SIG-M5 treated with dmso at 0.1 percent for 504 hours (cell line): ENCODE measurements at regions not wholly inside any gene's neighbourhood (a gene's known extent, or its start where the extent isn't known, plus 50 kb on each side); places are given as distances from the start of the nearest gene placed in this dataset.
"Not testable (repeated sequence)": the region's sequence is repeated elsewhere in the genome, so short reads cannot be mapped to it uniquely, and the experiment has no call there.

ENCODE experiments used
- DNase-seq: peaks from one replicate; lab custom pipeline; 2025; ENCODE audit not compliant: unreplicated experiment; lab: John Stamatoyannopoulos, UW

- DNase-seq, result no peak
Observed at GRCh38 chr2:40043641-40044040, 264.6 kb upstream of the THUMPD2 start.

GRCh38 chr2:40043191-40043590, 264.1 kb upstream of the THUMPD2 start:
- no peak for DNase-seq

- DNase-seq, result peak; percentile 90
Observed at GRCh38 chr2:40041422-40042382, 262.6 kb upstream of the THUMPD2 start.

GRCh38 chr2:40039549-40039948, 260.5 kb upstream of the THUMPD2 start:
- peak; percentile 76 for DNase-seq

GRCh38 chr2:40038646-40039045, 259.6 kb upstream of the THUMPD2 start:
- DNase-seq, result no peak

- peak; percentile 94 for DNase-seq
Observed at GRCh38 chr2:40037303-40037702, 258.2 kb upstream of the THUMPD2 start.

GRCh38 chr2:40036241-40036640, 257.2 kb upstream of the THUMPD2 start:
- no peak for DNase-seq

- DNase-seq, result no peak
Observed at GRCh38 chr2:40034801-40035200, 255.7 kb upstream of the THUMPD2 start.

- no peak for DNase-seq
Observed at GRCh38 chr2:40034198-40034597, 255.1 kb upstream of the THUMPD2 start.

- no peak for DNase-seq
Observed at GRCh38 chr2:40033781-40034180, 254.7 kb upstream of the THUMPD2 start.

- DNase-seq, result no peak
Observed at GRCh38 chr2:40032650-40033319, 253.7 kb upstream of the THUMPD2 start.

- DNase-seq, result no peak
Observed at GRCh38 chr2:40030456-40030975, 251.5 kb upstream of the THUMPD2 start.

- peak; percentile 86 for DNase-seq
Observed at GRCh38 chr2:40028792-40029488, 249.9 kb upstream of the THUMPD2 start.

GRCh38 chr2:40027968-40028367, 248.9 kb upstream of the THUMPD2 start:
- DNase-seq, result no peak

- DNase-seq, result not testable (repeated sequence)
Observed at GRCh38 chr2:40025276-40025675, 246.2 kb upstream of the THUMPD2 start.

GRCh38 chr2:40020997-40021396, 241.9 kb upstream of the THUMPD2 start:
- no peak for DNase-seq

GRCh38 chr2:40016151-40016885, 237.3 kb upstream of the THUMPD2 start:
- no peak for DNase-seq

GRCh38 chr2:40013962-40014361, 234.9 kb upstream of the THUMPD2 start:
- DNase-seq, result not testable (repeated sequence)

- DNase-seq, result no peak
Observed at GRCh38 chr2:40004336-40004735, 225.3 kb upstream of the THUMPD2 start.

- DNase-seq, result no peak
Observed at GRCh38 chr2:40002339-40002738, 223.3 kb upstream of the THUMPD2 start.

GRCh38 chr2:39999864-40000263, 220.8 kb upstream of the THUMPD2 start:
- no peak for DNase-seq
